Transverse colon (tissue), 4 donors: ENCODE measurements at regions not wholly inside any gene's neighbourhood (a gene's known extent, or its start where the extent isn't known, plus 50 kb on each side); places are given as distances from the start of the nearest gene placed in this dataset.

Source experiments
- EP300 ChIP-seq: sonication (generic); formaldehyde crosslinking; IDR thresholded peaks from one replicate; pipeline ENCODE4 v1.6.1; 2017; ENCODE audit warnings: antibody characterized with exemption, low read depth
- POLR2A ChIP-seq: fragments of 450-650 bp; IDR thresholded peaks from one replicate; pipeline ENCODE4 v1.6.1; 2016; ENCODE audit warnings: antibody characterized with exemption, mild to moderate bottlenecking, moderate library complexity
- POLR2AphosphoS5 ChIP-seq, 3 donors: sonication (generic); formaldehyde crosslinking; IDR thresholded peaks; one replicate each; pipeline ENCODE4 v1.6.1; 2016; ENCODE audit warnings: antibody characterized with exemption in 3 of 3
- TF ChIP-seq, protein P1 (sequence below), 5 experiments: fragments of 200-600 bp in 3 of 5; fragments of 450-650 bp in 2 of 5; sonication (generic) in 3 of 5; IDR thresholded peaks; 1 replicate in 2 of 5; 2 replicates in 3 of 5; pipeline ENCODE4 v1.5.1; 2016 to 2017; ENCODE audit warnings: antibody characterized with exemption in 5 of 5, inconsistent platforms in 3 of 5, mild to moderate bottlenecking in 2 of 5, moderate library complexity in 1 of 5

DNA sequence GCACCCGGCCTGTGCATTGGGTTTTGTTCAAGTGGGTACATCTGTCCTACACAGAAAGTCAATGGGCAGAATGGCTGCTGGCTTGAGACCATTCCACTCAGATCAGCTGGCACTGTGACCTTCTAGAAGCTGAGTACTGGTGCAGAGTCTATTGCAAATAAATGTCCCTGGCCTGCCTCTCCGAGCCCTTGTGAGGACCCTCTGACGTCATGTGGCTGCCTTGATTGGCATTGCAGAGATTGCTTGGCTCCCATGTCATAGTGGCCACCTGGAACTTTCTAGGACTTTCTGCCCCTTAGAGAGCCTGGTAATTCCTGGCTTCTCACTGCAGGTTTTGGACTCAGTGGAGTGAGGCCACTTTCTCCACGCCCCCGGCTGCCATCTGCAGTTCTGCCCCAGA, 211.3 kb downstream of the ENGASE start:
- TF ChIP-seq POLR2AphosphoS5 (IDR thresholded peaks at IDR 0.05), result no peak
- TF ChIP-seq, protein P1, sequence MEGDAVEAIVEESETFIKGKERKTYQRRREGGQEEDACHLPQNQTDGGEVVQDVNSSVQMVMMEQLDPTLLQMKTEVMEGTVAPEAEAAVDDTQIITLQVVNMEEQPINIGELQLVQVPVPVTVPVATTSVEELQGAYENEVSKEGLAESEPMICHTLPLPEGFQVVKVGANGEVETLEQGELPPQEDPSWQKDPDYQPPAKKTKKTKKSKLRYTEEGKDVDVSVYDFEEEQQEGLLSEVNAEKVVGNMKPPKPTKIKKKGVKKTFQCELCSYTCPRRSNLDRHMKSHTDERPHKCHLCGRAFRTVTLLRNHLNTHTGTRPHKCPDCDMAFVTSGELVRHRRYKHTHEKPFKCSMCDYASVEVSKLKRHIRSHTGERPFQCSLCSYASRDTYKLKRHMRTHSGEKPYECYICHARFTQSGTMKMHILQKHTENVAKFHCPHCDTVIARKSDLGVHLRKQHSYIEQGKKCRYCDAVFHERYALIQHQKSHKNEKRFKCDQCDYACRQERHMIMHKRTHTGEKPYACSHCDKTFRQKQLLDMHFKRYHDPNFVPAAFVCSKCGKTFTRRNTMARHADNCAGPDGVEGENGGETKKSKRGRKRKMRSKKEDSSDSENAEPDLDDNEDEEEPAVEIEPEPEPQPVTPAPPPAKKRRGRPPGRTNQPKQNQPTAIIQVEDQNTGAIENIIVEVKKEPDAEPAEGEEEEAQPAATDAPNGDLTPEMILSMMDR (IDR thresholded peaks at IDR 0.05), result no peak
- no peak for TF ChIP-seq POLR2A
- TF ChIP-seq EP300, result no peak
